Panc1 (cell line): ENCODE measurements at regions not wholly inside any gene's neighbourhood (a gene's known extent, or its start where the extent isn't known, plus 50 kb on each side); places are given as distances from the start of the nearest gene placed in this dataset.

Source experiments
- POLR2AphosphoS5 ChIP-seq: IDR thresholded peaks from 2 replicates; pipeline ENCODE4 v1.6.1; 2012; ENCODE audit warnings: mild to moderate bottlenecking, low read depth, low read length, moderate library complexity
- TF ChIP-seq, protein P1 (sequence below): fragments of 450-650 bp; IDR thresholded peaks from 2 replicates; pipeline ENCODE4 v1.5.1; 2017; ENCODE audit warnings: mild to moderate bottlenecking

DNA sequence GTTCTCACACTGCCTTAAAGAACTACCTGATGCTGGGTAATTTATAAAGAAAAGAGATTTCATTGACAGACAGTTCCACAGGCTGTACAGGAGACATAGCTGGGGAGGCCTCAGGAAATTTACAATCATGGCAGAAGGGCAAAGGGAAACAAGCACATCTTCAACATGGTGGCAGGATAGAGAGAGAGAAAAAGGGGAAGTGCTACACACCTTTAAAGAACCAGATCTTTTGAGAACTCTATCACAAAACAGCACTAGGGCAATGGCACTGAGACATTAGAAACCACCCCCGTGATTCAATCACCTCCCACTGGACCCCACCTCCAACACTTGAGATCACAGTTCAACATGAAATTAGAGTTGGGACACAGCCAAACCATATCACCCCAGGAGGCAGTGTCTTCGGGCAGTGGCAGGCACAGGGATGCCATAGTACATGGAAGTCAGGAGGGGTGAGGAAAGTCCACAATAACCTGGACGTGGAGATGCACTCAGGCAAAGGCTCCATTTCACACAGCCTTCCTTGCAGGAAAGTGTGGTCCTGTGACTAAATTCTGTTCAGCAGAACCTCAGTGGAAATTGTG lies 120.4 kb upstream of the SERPINE2 start:
- TF ChIP-seq, protein P1, sequence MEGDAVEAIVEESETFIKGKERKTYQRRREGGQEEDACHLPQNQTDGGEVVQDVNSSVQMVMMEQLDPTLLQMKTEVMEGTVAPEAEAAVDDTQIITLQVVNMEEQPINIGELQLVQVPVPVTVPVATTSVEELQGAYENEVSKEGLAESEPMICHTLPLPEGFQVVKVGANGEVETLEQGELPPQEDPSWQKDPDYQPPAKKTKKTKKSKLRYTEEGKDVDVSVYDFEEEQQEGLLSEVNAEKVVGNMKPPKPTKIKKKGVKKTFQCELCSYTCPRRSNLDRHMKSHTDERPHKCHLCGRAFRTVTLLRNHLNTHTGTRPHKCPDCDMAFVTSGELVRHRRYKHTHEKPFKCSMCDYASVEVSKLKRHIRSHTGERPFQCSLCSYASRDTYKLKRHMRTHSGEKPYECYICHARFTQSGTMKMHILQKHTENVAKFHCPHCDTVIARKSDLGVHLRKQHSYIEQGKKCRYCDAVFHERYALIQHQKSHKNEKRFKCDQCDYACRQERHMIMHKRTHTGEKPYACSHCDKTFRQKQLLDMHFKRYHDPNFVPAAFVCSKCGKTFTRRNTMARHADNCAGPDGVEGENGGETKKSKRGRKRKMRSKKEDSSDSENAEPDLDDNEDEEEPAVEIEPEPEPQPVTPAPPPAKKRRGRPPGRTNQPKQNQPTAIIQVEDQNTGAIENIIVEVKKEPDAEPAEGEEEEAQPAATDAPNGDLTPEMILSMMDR = no peak
- no peak for TF ChIP-seq POLR2AphosphoS5
